H1 (cell line): ENCODE measurements at regions not wholly inside any gene's neighbourhood (a gene's known extent, or its start where the extent isn't known, plus 50 kb on each side); places are given as distances from the start of the nearest gene placed in this dataset.

Experiments
- CTCF ChIA-PET: fragments of 300-600 bp; sonication (Branson Sonifier 250); formaldehyde crosslinking; loops from one replicate; lab custom pipeline; 2021; ENCODE audit not compliant: partially characterized antibody; lab: Charles Lee
- POLR2A ChIA-PET: fragments of 300-600 bp; sonication (Branson Sonifier 250); formaldehyde crosslinking; loops from one replicate; lab custom pipeline; 2021; ENCODE audit warnings: inconsistent platforms; ENCODE audit not compliant: partially characterized antibody; lab: Charles Lee
- DNase-seq, 2 experiments: peaks; one replicate each; pipeline versions ENCODE4 v3.0.0 to v3.0.0-alpha.2; 2010 to 2022; ENCODE audit warnings: low spot score in 2 of 2, low read depth in 1 of 2, mixed read lengths in 1 of 2
- FAIRE-seq: peaks from 2 replicates; lab custom pipeline; 2011; peaks lifted over from hg19 to GRCh38; lab: Jason Lieb, UNC
- H2AFZ ChIP-seq: 2 replicates; pipeline ENCODE4 v1.8.1; 2012; ENCODE audit warnings: low read length, inconsistent platforms
- H2AK5ac ChIP-seq: 2 replicates; pipeline ENCODE4 v1.6.1; 2013; ENCODE audit warnings: low read depth, low read length
- H2BK120ac ChIP-seq: replicated peaks from 2 replicates; pipeline ENCODE3; 2013; ENCODE audit warnings: low read depth, low read length, inconsistent platforms
- H2BK12ac ChIP-seq: 2 replicates; pipeline ENCODE4 v1.6.1; 2013; ENCODE audit warnings: low read depth, low read length
- H2BK15ac ChIP-seq: 2 replicates; pipeline ENCODE4 v1.6.1; 2013; ENCODE audit warnings: low read length
- H2BK20ac ChIP-seq: 2 replicates; pipeline ENCODE4 v1.6.1; 2013; ENCODE audit warnings: low read length
- H2BK5ac ChIP-seq: 2 replicates; pipeline ENCODE4 v1.6.1; 2013; ENCODE audit warnings: low read depth, low read length
- H3K14ac ChIP-seq: 2 replicates; pipeline ENCODE4 v1.6.1; 2013; ENCODE audit warnings: inconsistent platforms; ENCODE audit not compliant: insufficient read length
- H3K18ac ChIP-seq: 2 replicates; pipeline ENCODE4 v1.6.1; 2013; ENCODE audit warnings: low read length; ENCODE audit errors: extremely low read depth
- H3K23ac ChIP-seq: 2 replicates; pipeline ENCODE4 v1.6.1; 2013; ENCODE audit warnings: inconsistent platforms; ENCODE audit not compliant: insufficient read length
- H3K23me2 ChIP-seq: 2 replicates; pipeline ENCODE4 v1.6.1; 2013; ENCODE audit warnings: low read depth, low read length
- H3K27ac ChIP-seq: 2 replicates; pipeline ENCODE4 v1.6.1; 2011; ENCODE audit warnings: low read depth, low read length, inconsistent platforms
- H3K27me3 ChIP-seq, 4 experiments: replicated peaks in 1 of 4; 1 replicate in 1 of 4; 2 replicates in 3 of 4; pipeline versions ENCODE4 v1.6.1 to v1.8.1; 2011 to 2013; ENCODE audit warnings: low read length in 3 of 4, mild to moderate bottlenecking in 3 of 4, inconsistent platforms in 2 of 4, mixed read lengths in 2 of 4, moderate library complexity in 1 of 4; ENCODE audit not compliant: control insufficient read depth in 3 of 4, insufficient read depth in 3 of 4; ENCODE audit errors: extremely low read depth in 1 of 4
- H3K36me3 ChIP-seq, 4 experiments: 2 replicates each; pipeline versions ENCODE4 v1.6.1 to v1.8.1; 2011 to 2013; ENCODE audit warnings: mild to moderate bottlenecking in 4 of 4, low read length in 3 of 4, moderate library complexity in 2 of 4, control low read depth in 1 of 4, inconsistent platforms in 1 of 4; ENCODE audit not compliant: insufficient read depth in 4 of 4, control insufficient read depth in 2 of 4
- H3K4ac ChIP-seq: replicated peaks from 2 replicates; pipeline ENCODE3; 2013; ENCODE audit warnings: low read length, low read depth, mixed read lengths, inconsistent platforms; ENCODE audit not compliant: insufficient read length
- H3K4me1 ChIP-seq, 4 experiments: replicated peaks in 1 of 4; 1 replicate in 1 of 4; 2 replicates in 3 of 4; pipeline versions ENCODE4 v1.6.1 to v1.8.1; 2011 to 2013; ENCODE audit warnings: low read length in 3 of 4, inconsistent platforms in 2 of 4, mixed read lengths in 1 of 4; ENCODE audit not compliant: insufficient read depth in 4 of 4, control insufficient read depth in 3 of 4
- H3K4me2 ChIP-seq, 2 experiments: 2 replicates each; pipeline versions ENCODE4 v1.6.1 to v1.8.1; 2011 to 2013; ENCODE audit warnings: low read depth in 2 of 2, low read length in 2 of 2, control low read depth in 1 of 2, inconsistent platforms in 1 of 2, mild to moderate bottlenecking in 1 of 2; ENCODE audit not compliant: insufficient read depth in 1 of 2
- H3K4me3 ChIP-seq, 4 experiments: fragments of 200-600, 300-600 bp in 1 of 4; sonication (generic), shearing (Covaris generic), sonication (Bioruptor Twin) in 1 of 4; 2 replicates each; pipeline versions ENCODE4 v1.5.1 to v1.8.1; 2011 to 2016; ENCODE audit warnings: low read length in 4 of 4, low read depth in 3 of 4, control low read depth in 2 of 4, inconsistent platforms in 2 of 4, mild to moderate bottlenecking in 2 of 4, mixed read lengths in 1 of 4, moderate library complexity in 1 of 4; ENCODE audit not compliant: insufficient read depth in 2 of 4; ENCODE audit errors: extremely low read depth in 1 of 4
- H3K56ac ChIP-seq: replicated peaks from 2 replicates; pipeline ENCODE3; 2013; ENCODE audit warnings: low read depth, mild to moderate bottlenecking, mixed read lengths, low read length, inconsistent platforms; ENCODE audit not compliant: insufficient read length
- H3K79me1 ChIP-seq: 2 replicates; pipeline ENCODE4 v1.6.1; 2013; ENCODE audit warnings: low read depth, low read length, control low read depth
- H3K79me2 ChIP-seq, 2 experiments: 2 replicates each; pipeline versions ENCODE4 v1.6.1 to v1.8.1; 2012 to 2013; ENCODE audit warnings: low read length in 2 of 2, mild to moderate bottlenecking in 2 of 2, inconsistent platforms in 1 of 2; ENCODE audit not compliant: insufficient read depth in 2 of 2, control insufficient read depth in 1 of 2
- H3K9ac ChIP-seq, 4 experiments: replicated peaks in 1 of 4; 1 replicate in 1 of 4; 2 replicates in 3 of 4; pipeline versions ENCODE4 v1.6.1 to v1.8.1; 2011 to 2013; ENCODE audit warnings: low read depth in 3 of 4, low read length in 3 of 4, control low read depth in 2 of 4, mild to moderate bottlenecking in 2 of 4, moderate library complexity in 2 of 4, inconsistent platforms in 1 of 4; ENCODE audit errors: extremely low read depth in 1 of 4
- H3K9me3 ChIP-seq, 2 experiments: 2 replicates each; pipeline versions ENCODE4 v1.6.1 to v1.8.1; 2012 to 2013; ENCODE audit warnings: mild to moderate bottlenecking in 2 of 2, moderate library complexity in 2 of 2, control low read depth in 1 of 2, inconsistent platforms in 1 of 2, low read depth in 1 of 2, low read length in 1 of 2, mixed read lengths in 1 of 2; ENCODE audit not compliant: insufficient read depth in 2 of 2
- H4K20me1 ChIP-seq, 2 experiments: replicated peaks in 1 of 2; 2 replicates each; pipeline versions ENCODE3 to v1.8.1; 2011 to 2013; ENCODE audit warnings: inconsistent platforms in 2 of 2, low read length in 2 of 2, mild to moderate bottlenecking in 1 of 2; ENCODE audit not compliant: insufficient read depth in 2 of 2, control insufficient read depth in 1 of 2
- H4K5ac ChIP-seq: 2 replicates; pipeline ENCODE4 v1.6.1; 2013; ENCODE audit warnings: low read length, low read depth, mixed read lengths, inconsistent platforms; ENCODE audit not compliant: insufficient read length
- H4K8ac ChIP-seq: 2 replicates; pipeline ENCODE4 v1.8.0; 2013; ENCODE audit warnings: mild to moderate bottlenecking, moderate library complexity, low read length, inconsistent platforms; ENCODE audit not compliant: insufficient read depth; ENCODE audit errors: extremely low read depth
- H4K91ac ChIP-seq: replicated peaks from 2 replicates; pipeline ENCODE3; 2013; ENCODE audit warnings: low read length, mixed read lengths, inconsistent platforms; ENCODE audit not compliant: insufficient read length
- BCL11A ChIP-seq, 2 experiments: IDR thresholded peaks; one replicate each; pipeline ENCODE4 v1.6.1; 2011; ENCODE audit warnings: low read depth in 2 of 2, low read length in 2 of 2, mild to moderate bottlenecking in 2 of 2
- PHF8 ChIP-seq: fragments of 200-600 bp; sonication (generic); conservative IDR thresholded peaks from 2 replicates; pipeline ENCODE4 v1.7.1; 2012; ENCODE audit warnings: low read depth, mild to moderate bottlenecking, inconsistent platforms, low read length, moderate library complexity
- ZNF274 ChIP-seq: IDR thresholded peaks from 2 replicates; pipeline ENCODE4 v1.7.0; 2012; ENCODE audit warnings: low read length, borderline replicate concordance; ENCODE audit errors: extremely low read depth

DNA sequence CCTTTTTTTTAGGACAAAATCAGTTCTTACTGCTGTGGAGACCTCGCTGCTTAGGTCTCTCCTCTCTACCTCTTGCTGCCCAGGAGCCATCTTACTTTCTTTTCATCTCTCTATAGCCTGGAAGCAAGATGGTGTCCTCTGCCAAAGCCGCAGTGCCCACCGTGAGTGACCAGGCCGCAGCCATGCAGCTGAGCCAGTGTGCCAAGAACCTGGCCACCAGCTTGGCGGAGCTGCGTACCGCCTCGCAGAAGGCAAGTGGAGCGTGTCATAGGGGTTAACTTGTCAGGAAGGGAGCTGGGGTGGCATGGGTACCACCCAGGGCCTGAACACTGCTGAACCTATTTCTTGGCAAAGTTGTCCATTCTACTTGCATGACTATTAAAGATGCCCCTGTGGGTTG is 320.3 kb upstream of the TPM1 start (continued):
- no peak for TF ChIP-seq PHF8
- no peak for TF ChIP-seq ZNF274

DNA sequence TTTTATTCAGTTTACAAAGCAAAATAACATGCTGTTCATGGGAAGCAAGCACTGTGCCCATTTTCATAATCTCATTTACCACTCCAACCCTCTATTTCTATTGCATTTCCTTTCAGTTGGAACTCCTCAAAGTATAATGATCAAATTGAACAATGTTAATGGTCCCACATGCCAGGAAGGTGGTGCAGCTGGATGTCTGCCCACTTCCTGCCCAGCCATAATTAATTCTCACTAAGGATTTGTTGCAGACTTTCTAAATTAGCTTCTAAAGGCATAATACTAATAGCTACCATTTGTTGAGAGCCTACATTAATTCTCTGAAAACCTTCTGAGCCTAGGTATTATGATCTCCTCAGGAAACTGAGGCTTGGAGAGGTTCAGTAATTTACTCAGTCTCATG is 316.1 kb upstream of the TPM1 start:
- H2AFZ ChIP-seq, result no peak overlapping the region
- TF ChIP-seq BCL11A (IDR thresholded peaks at IDR 0.05; ENCODE audit: low read depth in 2 of 2, low read length in 2 of 2), result no peak
- no peak overlapping the region for H2AK5ac ChIP-seq
- H3K18ac ChIP-seq, result no peak overlapping the region
- H3K9me3 ChIP-seq, result peaks cover 4 to 5% of the 10 kb centered on the region in 2 experiments; a peak in 1 of 4 replicates
- no peak overlapping the region for H4K91ac ChIP-seq
- no peak overlapping the region for H3K27ac ChIP-seq
- no peak overlapping the region for H3K14ac ChIP-seq
- no peak overlapping the region for H3K56ac ChIP-seq
- DNase-seq, result no peak
- CTCF ChIA-PET, result interaction anchor here (0.9 to 1.0 kb wide), 2 partner anchors 13 to 16 kb away, joined by 3 to 4 read pairs; no protein-coding TSS in a partner anchor
- H3K23me2 ChIP-seq, result no peaks in the 10 kb centered on the region
- H2BK20ac ChIP-seq, result no peak overlapping the region
- H3K9ac ChIP-seq, result no peak overlapping the region
- H3K4me3 ChIP-seq, result no peak overlapping the region
- no peak overlapping the region for H3K4me2 ChIP-seq
- no peak overlapping the region for H4K8ac ChIP-seq
- H3K79me1 ChIP-seq, result no peaks in the 10 kb centered on the region
- POLR2A ChIA-PET, result no interaction called here
- H2BK120ac ChIP-seq, result no peak overlapping the region
- no peak overlapping the region for H2BK15ac ChIP-seq
- no peaks in the 10 kb centered on the region for H3K79me2 ChIP-seq
- no peak overlapping the region for H2BK5ac ChIP-seq
- no peak overlapping the region for H3K4ac ChIP-seq
- H4K20me1 ChIP-seq, result no peaks in the 10 kb centered on the region
- no peaks in the 10 kb centered on the region for H3K27me3 ChIP-seq
- H3K23ac ChIP-seq, result no peak overlapping the region
- no peaks in the 10 kb centered on the region; a peak in 1 of 8 replicates for H3K36me3 ChIP-seq
- H2BK12ac ChIP-seq, result no peak overlapping the region
- no peaks in the 10 kb centered on the region for H3K4me1 ChIP-seq
- H4K5ac ChIP-seq, result no peak overlapping the region
- no peak for FAIRE-seq
